Endodermal cell (in vitro differentiated cells): ENCODE measurements at regions not wholly inside any gene's neighbourhood (a gene's known extent, or its start where the extent isn't known, plus 50 kb on each side); places are given as distances from the start of the nearest gene placed in this dataset.
A peak's percentile ranks its signal among the peaks of the same experiment; 100 is the strongest.

Experiments
- DNase-seq: peaks from one replicate; pipeline ENCODE4 v3.0.0-alpha.2; 2017
- H3K27ac ChIP-seq: 2 replicates; pipeline ENCODE4 v1.5.1; 2013; ENCODE audit warnings: mild to moderate bottlenecking, low read depth, low read length, moderate library complexity
- H3K27me3 ChIP-seq: 2 replicates; pipeline ENCODE4 v1.6.1; 2013; ENCODE audit warnings: mild to moderate bottlenecking, low read length, moderate library complexity; ENCODE audit not compliant: insufficient read depth, control insufficient read depth, poor library complexity, severe bottlenecking
- H3K36me3 ChIP-seq: 2 replicates; pipeline ENCODE4 v1.7.0; 2013; ENCODE audit warnings: mild to moderate bottlenecking, low read length, moderate library complexity; ENCODE audit not compliant: control insufficient read depth, insufficient read depth
- H3K4me1 ChIP-seq: one replicate; pipeline ENCODE4 v1.7.0; 2013; ENCODE audit warnings: low read length; ENCODE audit not compliant: control insufficient read depth, insufficient read depth
- H3K4me3 ChIP-seq: 2 replicates; pipeline ENCODE4 v1.5.1; 2013; ENCODE audit warnings: mild to moderate bottlenecking, low read length, moderate library complexity
- H3K9ac ChIP-seq: 2 replicates; pipeline ENCODE4 v1.6.1; 2013; ENCODE audit warnings: mild to moderate bottlenecking, low read length, moderate library complexity; ENCODE audit not compliant: poor library complexity, severe bottlenecking; ENCODE audit errors: extremely low read depth
- H3K9me3 ChIP-seq: 2 replicates; pipeline ENCODE4 v1.6.1; 2013; ENCODE audit warnings: mild to moderate bottlenecking, low read length, moderate library complexity; ENCODE audit not compliant: control insufficient read depth
- H3K27ac Mint-ChIP-seq: 2 replicates; pipeline ENCODE4 v1.8.0; 2020; ENCODE audit warnings: mixed read lengths
- H3K27me3 Mint-ChIP-seq: 2 replicates; pipeline ENCODE4 v1.8.0; 2021; ENCODE audit warnings: mild to moderate bottlenecking, mixed read lengths; ENCODE audit not compliant: insufficient read depth
- H3K36me3 Mint-ChIP-seq: 2 replicates; pipeline ENCODE4 v1.8.0; 2020; ENCODE audit warnings: low read depth, mixed read lengths
- H3K4me1 Mint-ChIP-seq: 2 replicates; pipeline ENCODE4 v1.8.0; 2020; ENCODE audit warnings: mixed read lengths
- H3K4me3 Mint-ChIP-seq: 2 replicates; pipeline ENCODE4 v1.8.0; 2020; ENCODE audit warnings: mild to moderate bottlenecking, moderate library complexity, mixed read lengths
- H3K9me3 Mint-ChIP-seq: 2 replicates; pipeline ENCODE4 v1.8.0; 2020; ENCODE audit warnings: mild to moderate bottlenecking, mixed read lengths
- CTCF ChIP-seq: fragments of 200-600 bp; sonication (generic); conservative IDR thresholded peaks from 2 replicates; pipeline ENCODE4 v1.5.0; 2021; ENCODE audit warnings: antibody characterized with exemption, mild to moderate bottlenecking
- WGBS, 2 experiments: methylation state at CpG; one replicate each; pipeline versions ENCODE4 v1.1.5 to v1.1.7; 2013; ENCODE audit warnings: missing lambda C conversion rate in 2 of 2, mixed read lengths in 1 of 2; ENCODE audit not compliant: insufficient coverage in 1 of 2, insufficient read length in 1 of 2; 5-methylcytosine and 5-hydroxymethylcytosine counted together

GRCh38 chr19:31943191-31943661, 402.2 kb upstream of the ZNF507 start:
- Histone ChIP-seq H3K9me3 (no peaks in the 10 kb centered on the region), H3K4me1 (no peaks in the 10 kb centered on the region), H3K9ac (no peak overlapping the region), H3K27ac (no peak overlapping the region), H3K27me3 (no peaks in the 10 kb centered on the region), H3K36me3 (no peaks in the 10 kb centered on the region), H3K4me3 (no peak overlapping the region)
- TF ChIP-seq CTCF: peak; percentile 66
- DNase-seq: peak; percentile 60
- H3K9me3 Mint-ChIP-seq: no peaks in the 10 kb centered on the region
- no peaks in the 10 kb centered on the region for H3K36me3 Mint-ChIP-seq
- H3K27me3 Mint-ChIP-seq: no peaks in the 10 kb centered on the region
- H3K4me1 Mint-ChIP-seq: no peaks in the 10 kb centered on the region
- no peak overlapping the region for H3K4me3 Mint-ChIP-seq
- WGBS, 2 experiments: 77 to 88% methylated on average over 6 to 11 of the region's 11 CpGs
- H3K27ac Mint-ChIP-seq: no peak overlapping the region

- no peak for DNase-seq
- Histone ChIP-seq H3K4me1 (no peaks in the 10 kb centered on the region), H3K36me3 (no peaks in the 10 kb centered on the region), H3K27me3 (no peaks in the 10 kb centered on the region), H3K9me3 (no peaks in the 10 kb centered on the region), H3K27ac (no peak overlapping the region), H3K4me3 (no peak overlapping the region), H3K9ac (no peak overlapping the region)
- no peak for TF ChIP-seq CTCF
- no peak overlapping the region for H3K4me3 Mint-ChIP-seq
- H3K4me1 Mint-ChIP-seq: no peaks in the 10 kb centered on the region
- no peaks in the 10 kb centered on the region for H3K27me3 Mint-ChIP-seq
- H3K36me3 Mint-ChIP-seq: no peaks in the 10 kb centered on the region
- WGBS, 2 experiments: 93 to 97% methylated on average over 9 to 11 of the region's 11 CpGs
- H3K27ac Mint-ChIP-seq: no peak overlapping the region
- H3K9me3 Mint-ChIP-seq: no peaks in the 10 kb centered on the region
Measured at GRCh38 chr19:31943778-31944177, 401.6 kb upstream of the ZNF507 start.

- no peak for DNase-seq
- no peaks in the 10 kb centered on the region for H3K27me3 Mint-ChIP-seq
- no peaks in the 10 kb centered on the region for H3K4me1 ChIP-seq
- no peak overlapping the region for H3K9ac ChIP-seq
- H3K36me3 ChIP-seq: no peaks in the 10 kb centered on the region
- no peak overlapping the region for H3K4me3 ChIP-seq
- no peak for TF ChIP-seq CTCF
- no peaks in the 10 kb centered on the region for H3K27me3 ChIP-seq
- no peaks in the 10 kb centered on the region for H3K36me3 Mint-ChIP-seq
- no peaks in the 10 kb centered on the region for H3K9me3 ChIP-seq
- H3K9me3 Mint-ChIP-seq: no peaks in the 10 kb centered on the region
- WGBS, 2 experiments: 92% methylated on average over 3 of the region's 3 CpGs; no CpG with 5 or more reads in 1 of the 2 experiments
- no peak overlapping the region for H3K27ac ChIP-seq
- no peaks in the 10 kb centered on the region for H3K4me1 Mint-ChIP-seq
- H3K4me3 Mint-ChIP-seq: no peak overlapping the region
- no peak overlapping the region for H3K27ac Mint-ChIP-seq
Measured at GRCh38 chr19:31944326-31944725, 401.1 kb upstream of the ZNF507 start.
